SK-N-DZ (cell line): ENCODE measurements at regions not wholly inside any gene's neighbourhood (a gene's known extent, or its start where the extent isn't known, plus 50 kb on each side); places are given as distances from the start of the nearest gene placed in this dataset.

Experiments
- small RNA-seq, 2 experiments: library from RNA; depleted of rRNA; stranded (forward); fragments of <200 nt; gene quantifications; one replicate each; pipeline ENCODE3, GENCODE V24; 2014

Small RNA genes lying in the stretch of these regions (small RNA-seq; reads per million reads assigned to genes)
- 0 reads per million in 2 experiments for gene AC008834.1
- 0 reads per million in 2 experiments for gene AC074133.1
- gene MRPS35P2, result 0 reads per million in 2 experiments
